Muscle layer of duodenum (tissue), 2 donors: ENCODE measurements at regions not wholly inside any gene's neighbourhood (a gene's known extent, or its start where the extent isn't known, plus 50 kb on each side); places are given as distances from the start of the nearest gene placed in this dataset.

Source experiments
- H3K27ac ChIP-seq: one replicate; pipeline ENCODE4 v1.7.0; 2013; ENCODE audit warnings: mild to moderate bottlenecking, low read length
- H3K27me3 ChIP-seq: one replicate; pipeline ENCODE4 v1.7.0; 2013; ENCODE audit warnings: low read depth, mild to moderate bottlenecking, control low read depth, low read length
- H3K36me3 ChIP-seq, 2 donors: one replicate each; pipeline ENCODE4 v1.7.0; 2013; ENCODE audit warnings: low read length in 2 of 2, control low read depth in 1 of 2, mild to moderate bottlenecking in 1 of 2; ENCODE audit not compliant: insufficient read depth in 2 of 2, control insufficient read depth in 1 of 2
- H3K4me1 ChIP-seq, 2 donors: one replicate each; pipeline ENCODE4 v1.7.0; 2013; ENCODE audit warnings: low read length in 2 of 2, mild to moderate bottlenecking in 2 of 2, control low read depth in 1 of 2, moderate library complexity in 1 of 2; ENCODE audit not compliant: insufficient read depth in 2 of 2, control insufficient read depth in 1 of 2
- H3K4me3 ChIP-seq, 2 donors: one replicate each; pipeline ENCODE4 v1.7.0; 2013; ENCODE audit warnings: low read length in 2 of 2, low read depth in 1 of 2, mild to moderate bottlenecking in 1 of 2
- H3K9me3 ChIP-seq, 2 donors: one replicate each; pipeline ENCODE4 v1.7.0; 2013; ENCODE audit warnings: low read length in 2 of 2, control low read depth in 1 of 2, mild to moderate bottlenecking in 1 of 2; ENCODE audit not compliant: control insufficient read depth in 1 of 2
- donor health status: healthy.

GRCh38 chr2:16375981-16376380 lies 289.7 kb downstream of the CYRIA start:
- H3K4me1 ChIP-seq = no peaks in the 10 kb centered on the region
- H3K27ac ChIP-seq = no peak overlapping the region
- no peaks in the 10 kb centered on the region for H3K9me3 ChIP-seq
- H3K4me3 ChIP-seq = no peak overlapping the region
- no peaks in the 10 kb centered on the region for H3K27me3 ChIP-seq
- H3K36me3 ChIP-seq = no peaks in the 10 kb centered on the region

DNA sequence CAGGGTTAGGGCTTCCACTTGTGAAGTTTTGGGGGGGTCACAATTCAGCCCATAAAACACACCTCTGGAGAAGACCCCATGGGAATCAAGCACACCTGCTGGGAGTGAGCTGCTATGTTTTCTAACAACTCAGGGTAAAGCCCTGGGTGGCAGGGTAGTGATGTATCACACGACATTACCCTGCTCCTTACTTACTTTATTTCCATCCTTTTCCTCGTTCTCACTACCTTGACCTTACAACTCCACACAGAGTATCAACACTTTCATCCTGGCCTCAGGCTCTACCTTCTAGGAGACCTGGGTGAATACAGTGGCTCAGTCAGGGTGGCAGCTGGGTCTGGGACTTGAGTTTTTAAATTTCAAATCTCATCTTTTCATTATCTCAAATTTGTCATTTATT lies 290.3 kb downstream of the CYRIA start:
- no peaks in the 10 kb centered on the region for H3K27me3 ChIP-seq
- H3K4me1 ChIP-seq = no peaks in the 10 kb centered on the region
- no peak overlapping the region for H3K27ac ChIP-seq
- no peak overlapping the region for H3K4me3 ChIP-seq
- H3K9me3 ChIP-seq = no peaks in the 10 kb centered on the region
- H3K36me3 ChIP-seq = no peaks in the 10 kb centered on the region

GRCh38 chr2:16374671-16375070 lies 291.0 kb downstream of the CYRIA start:
- Histone ChIP-seq H3K27ac (no peak overlapping the region), H3K4me3 (no peak overlapping the region), H3K27me3 (no peaks in the 10 kb centered on the region), H3K36me3 (no peaks in the 10 kb centered on the region), H3K4me1 (no peaks in the 10 kb centered on the region), H3K9me3 (no peaks in the 10 kb centered on the region)

GRCh38 chr2:16373341-16373740 lies 292.3 kb downstream of the CYRIA start:
- no peaks in the 10 kb centered on the region for H3K9me3 ChIP-seq
- no peaks in the 10 kb centered on the region for H3K27me3 ChIP-seq
- H3K36me3 ChIP-seq = no peaks in the 10 kb centered on the region
- no peak overlapping the region for H3K27ac ChIP-seq
- H3K4me1 ChIP-seq = no peaks in the 10 kb centered on the region
- no peak overlapping the region for H3K4me3 ChIP-seq

GRCh38 chr2:16371751-16372150 lies 293.9 kb downstream of the CYRIA start:
- no peak overlapping the region for H3K4me3 ChIP-seq
- no peaks in the 10 kb centered on the region for H3K36me3 ChIP-seq
- H3K27ac ChIP-seq = no peak overlapping the region
- H3K9me3 ChIP-seq = no peaks in the 10 kb centered on the region
- no peaks in the 10 kb centered on the region for H3K4me1 ChIP-seq
- no peaks in the 10 kb centered on the region for H3K27me3 ChIP-seq

DNA sequence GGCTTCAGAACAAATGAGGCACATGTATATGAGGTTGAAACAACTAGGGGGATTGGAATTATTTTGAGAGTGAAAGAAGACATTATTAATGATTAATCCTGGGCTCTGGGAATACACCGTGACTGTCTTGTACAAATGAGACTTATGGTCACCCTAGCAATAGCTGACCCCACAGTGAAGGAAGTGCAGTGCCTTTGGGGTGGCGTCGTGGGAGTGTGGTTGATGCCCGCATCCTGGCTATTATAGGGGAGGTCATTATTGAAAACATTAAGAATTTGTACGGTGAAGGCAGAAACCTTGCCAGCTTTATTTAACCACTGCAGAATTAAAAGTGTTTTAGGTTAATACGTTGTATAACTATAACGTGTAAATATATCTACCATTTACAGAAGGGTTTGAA lies 296.7 kb downstream of the CYRIA start:
- Histone ChIP-seq H3K4me1 (no peaks in the 10 kb centered on the region), H3K36me3 (no peaks in the 10 kb centered on the region), H3K27ac (no peak overlapping the region), H3K9me3 (no peaks in the 10 kb centered on the region), H3K27me3 (no peaks in the 10 kb centered on the region), H3K4me3 (no peak overlapping the region)

GRCh38 chr2:16368328-16368727 lies 297.3 kb downstream of the CYRIA start:
- Histone ChIP-seq H3K4me3 (no peak overlapping the region), H3K4me1 (no peaks in the 10 kb centered on the region), H3K27ac (no peak overlapping the region), H3K9me3 (no peaks in the 10 kb centered on the region), H3K36me3 (no peaks in the 10 kb centered on the region), H3K27me3 (no peaks in the 10 kb centered on the region)

DNA sequence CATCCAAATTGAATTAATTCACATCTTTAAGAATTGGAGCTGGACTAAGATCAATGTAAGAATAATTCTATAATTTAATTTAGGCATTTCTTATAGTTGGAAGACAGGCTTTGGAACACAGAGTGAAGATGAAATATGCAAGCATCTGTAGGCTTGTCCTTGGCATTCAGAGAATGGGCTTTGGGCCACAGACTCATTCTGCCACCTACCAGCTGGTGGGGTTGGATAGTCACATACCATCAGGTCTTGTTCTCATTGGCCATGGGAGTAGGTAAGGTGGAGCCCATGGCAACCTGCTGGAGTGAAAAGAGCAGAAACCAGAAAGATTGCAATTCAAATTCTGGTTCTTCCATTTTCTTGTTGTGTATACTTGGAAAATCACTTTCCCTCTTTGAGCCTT lies 300.3 kb downstream of the CYRIA start:
- Histone ChIP-seq H3K27ac (no peak overlapping the region), H3K9me3 (no peaks in the 10 kb centered on the region), H3K27me3 (no peaks in the 10 kb centered on the region), H3K4me3 (no peak overlapping the region), H3K4me1 (no peaks in the 10 kb centered on the region), H3K36me3 (no peaks in the 10 kb centered on the region)

GRCh38 chr2:16363581-16363980 lies 302.1 kb downstream of the CYRIA start:
- Histone ChIP-seq H3K4me1 (no peaks in the 10 kb centered on the region), H3K27ac (no peak overlapping the region), H3K4me3 (no peak overlapping the region), H3K36me3 (no peaks in the 10 kb centered on the region), H3K9me3 (no peaks in the 10 kb centered on the region), H3K27me3 (no peaks in the 10 kb centered on the region)

- H3K9me3 ChIP-seq = no peaks in the 10 kb centered on the region
These were observed 303.0 kb downstream of the CYRIA start for GRCh38 chr2:16362611-16363010.

DNA sequence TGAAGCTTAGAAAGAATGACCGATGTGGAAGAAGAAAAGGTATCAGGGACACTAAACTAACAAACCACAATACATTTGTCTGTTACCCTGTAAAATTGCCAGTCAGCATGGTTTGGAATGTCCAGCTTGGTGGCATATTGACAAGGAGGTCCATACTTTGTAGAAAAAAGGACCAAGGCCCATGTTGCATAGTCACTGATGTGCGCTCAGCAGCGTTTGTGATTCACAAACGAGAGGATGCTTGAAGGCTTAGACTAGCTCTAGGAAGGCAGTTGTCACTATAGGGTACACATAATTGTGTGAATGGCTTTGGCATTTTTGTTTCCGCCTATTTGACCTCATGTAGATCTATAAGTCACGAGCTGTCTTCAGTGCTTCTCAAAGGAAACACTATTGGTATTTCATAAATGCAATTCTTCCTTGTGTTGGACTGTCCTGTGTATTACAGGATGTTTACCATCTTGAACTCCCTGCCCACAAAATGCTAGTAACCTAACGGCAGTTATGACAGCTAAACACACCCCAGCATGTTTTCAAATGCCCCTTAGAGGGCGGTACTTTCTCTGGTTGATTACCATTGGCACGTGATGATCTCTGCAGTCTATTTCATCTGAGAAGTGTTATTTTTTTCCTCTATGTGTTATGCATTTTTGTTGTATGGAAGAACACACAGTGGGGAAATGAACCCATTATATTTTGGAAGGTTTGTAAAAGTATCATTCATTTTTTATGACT lies 304.2 kb downstream of the CYRIA start:
- no peaks in the 10 kb centered on the region for H3K27me3 ChIP-seq
- H3K27ac ChIP-seq = no peak overlapping the region
- no peaks in the 10 kb centered on the region for H3K4me1 ChIP-seq
- no peaks in the 10 kb centered on the region for H3K36me3 ChIP-seq
- H3K4me3 ChIP-seq = no peak overlapping the region
- H3K9me3 ChIP-seq = peaks cover 3 to 5% of the 10 kb centered on the region in 2 donors

More at GRCh38 chr2:16362611-16363010, 303.0 kb downstream of the CYRIA start:
- Histone ChIP-seq H3K27me3 (no peaks in the 10 kb centered on the region), H3K36me3 (no peaks in the 10 kb centered on the region), H3K4me3 (no peak overlapping the region), H3K27ac (no peak overlapping the region), H3K4me1 (no peaks in the 10 kb centered on the region)

- Histone ChIP-seq H3K9me3 (peaks cover 3 to 5% of the 10 kb centered on the region in 2 donors), H3K27me3 (no peaks in the 10 kb centered on the region), H3K27ac (no peak overlapping the region), H3K4me1 (no peaks in the 10 kb centered on the region), H3K36me3 (no peaks in the 10 kb centered on the region), H3K4me3 (no peak overlapping the region)
These were observed 305.7 kb downstream of the CYRIA start for GRCh38 chr2:16359961-16360360.
